ENCODE measurements at regions not wholly inside any gene's neighbourhood (a gene's known extent, or its start where the extent isn't known, plus 50 kb on each side); places are given as distances from the start of the nearest gene placed in this dataset.

GRCh38 chr21:28805885-28806284, 186.8 kb downstream of the LTN1 start:
- in situ Hi-C loops (cut with MboI; ENCODE audit: low sequenced_read_pairs, unreplicated experiment): no loop called here
- TF ChIP-seq CTCF (IDR thresholded peaks at IDR 0.05; ENCODE audit: borderline replicate concordance, control extremely low read depth, extremely low read depth, insufficient read depth, missing control alignments): no peak
- no peak for DNase-seq (ENCODE audit: low spot score)

- in situ Hi-C loops (cut with MboI; ENCODE audit: low sequenced_read_pairs, unreplicated experiment): no loop called here
- TF ChIP-seq CTCF (IDR thresholded peaks at IDR 0.05; ENCODE audit: borderline replicate concordance, control extremely low read depth, extremely low read depth, insufficient read depth, missing control alignments): no peak
- no peak for DNase-seq (ENCODE audit: low spot score)
Observed at GRCh38 chr21:28804089-28804670, 188.5 kb downstream of the LTN1 start.

- DNase-seq (ENCODE audit: low spot score): no peak
- no peak for TF ChIP-seq CTCF (IDR thresholded peaks at IDR 0.05; ENCODE audit: borderline replicate concordance, control extremely low read depth, extremely low read depth, insufficient read depth, missing control alignments)
- in situ Hi-C loops (cut with MboI; ENCODE audit: low sequenced_read_pairs, unreplicated experiment): no loop called here
Observed at GRCh38 chr21:28801906-28802305, 190.8 kb downstream of the LTN1 start.

- in situ Hi-C loops (cut with MboI; ENCODE audit: low sequenced_read_pairs, unreplicated experiment): no loop called here
- TF ChIP-seq CTCF (IDR thresholded peaks at IDR 0.05; ENCODE audit: borderline replicate concordance, control extremely low read depth, extremely low read depth, insufficient read depth, missing control alignments): no peak
- no peak for DNase-seq (ENCODE audit: low spot score)
Observed at GRCh38 chr21:28799926-28800325, 192.8 kb downstream of the LTN1 start.

GRCh38 chr21:28798798-28799197, 193.9 kb downstream of the LTN1 start:
- no peak for DNase-seq (ENCODE audit: low spot score)
- TF ChIP-seq CTCF (IDR thresholded peaks at IDR 0.05; ENCODE audit: borderline replicate concordance, control extremely low read depth, extremely low read depth, insufficient read depth, missing control alignments): no peak
- in situ Hi-C loops (cut with MboI; ENCODE audit: low sequenced_read_pairs, unreplicated experiment): no loop called here

- in situ Hi-C loops (cut with MboI; ENCODE audit: low sequenced_read_pairs, unreplicated experiment): no loop called here
- DNase-seq (ENCODE audit: low spot score): no peak
- TF ChIP-seq CTCF (IDR thresholded peaks at IDR 0.05; ENCODE audit: borderline replicate concordance, control extremely low read depth, extremely low read depth, insufficient read depth, missing control alignments): no peak
Observed at GRCh38 chr21:28795251-28795650, 197.4 kb downstream of the LTN1 start.
